Activated naive CD8-positive, alpha-beta T cell (primary cell): ENCODE measurements at regions not wholly inside any gene's neighbourhood (a gene's known extent, or its start where the extent isn't known, plus 50 kb on each side); places are given as distances from the start of the nearest gene placed in this dataset.
A peak's percentile ranks its signal among the peaks of the same experiment; 100 is the strongest.
"Not testable (repeated sequence)": the region's sequence is repeated elsewhere in the genome, so short reads cannot be mapped to it uniquely, and the experiment has no call there.

Source experiments
- H3K27ac Mint-ChIP-seq: one replicate; pipeline ENCODE4 v1.8.0; 2021; ENCODE audit warnings: mixed read lengths
- H3K27me3 Mint-ChIP-seq: one replicate; pipeline ENCODE4 v1.8.0; 2021; ENCODE audit warnings: mixed read lengths
- H3K36me3 Mint-ChIP-seq: one replicate; pipeline ENCODE4 v1.8.0; 2021; ENCODE audit warnings: mixed read lengths
- H3K4me1 Mint-ChIP-seq: one replicate; pipeline ENCODE4 v1.8.0; 2021; ENCODE audit warnings: low read depth, mixed read lengths
- H3K4me3 Mint-ChIP-seq: one replicate; pipeline ENCODE4 v1.8.0; 2021; ENCODE audit warnings: mild to moderate bottlenecking, mixed read lengths
- H3K9me3 Mint-ChIP-seq: one replicate; pipeline ENCODE4 v1.8.0; 2021; ENCODE audit warnings: low read depth, mixed read lengths

DNA sequence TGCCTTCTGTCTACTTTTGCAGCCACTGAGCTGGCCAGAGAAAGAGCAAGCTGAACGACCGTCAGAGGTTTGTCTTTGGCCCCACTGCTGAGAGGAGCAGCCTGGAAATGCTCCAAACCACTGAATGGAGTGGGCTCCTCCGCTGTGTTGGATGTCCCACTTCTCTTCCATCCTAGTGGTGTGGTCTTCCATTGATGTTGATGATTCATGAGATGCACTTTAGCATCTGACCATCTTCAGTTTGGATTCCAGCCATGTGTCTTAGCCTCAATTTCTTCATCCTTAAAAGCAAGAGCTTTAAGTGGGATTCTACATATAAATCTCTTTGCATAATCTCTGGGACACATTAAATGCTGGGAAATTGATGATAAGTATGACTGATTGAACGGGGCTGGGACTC lies 276.9 kb downstream of the SIPA1L2 start:
- peaks cover 13% of the 10 kb centered on the region for H3K27me3 Mint-ChIP-seq

DNA sequence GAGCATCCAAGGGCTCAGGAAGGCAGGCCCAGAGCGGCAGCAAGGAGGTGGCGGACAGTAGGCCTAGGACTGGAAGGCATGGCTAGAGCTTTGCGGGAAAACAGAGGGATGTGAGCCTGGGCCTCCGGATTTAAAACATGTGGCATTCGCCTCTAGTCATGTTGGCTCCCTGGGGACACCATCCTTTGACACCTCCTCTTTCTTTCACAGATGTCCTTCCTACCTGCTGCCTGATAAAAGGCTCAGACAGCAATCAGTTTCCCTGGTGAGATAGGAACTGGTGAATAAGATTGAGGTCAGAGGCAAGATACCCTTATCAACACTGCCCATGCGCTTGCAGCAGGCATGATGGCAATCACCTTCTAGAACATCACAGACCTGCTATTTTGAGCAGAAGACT lies 277.6 kb downstream of the SIPA1L2 start:
- Mint-ChIP-seq H3K4me3 (no peak overlapping the region), H3K27me3 (peaks cover 13% of the 10 kb centered on the region), H3K4me1 (no peaks in the 10 kb centered on the region), H3K27ac (no peak overlapping the region), H3K9me3 (no peaks in the 10 kb centered on the region), H3K36me3 (no peaks in the 10 kb centered on the region)

More for the DNA sequence above, 276.9 kb downstream of the SIPA1L2 start:
- Mint-ChIP-seq H3K27ac (no peak overlapping the region), H3K4me3 (no peak overlapping the region), H3K9me3 (no peaks in the 10 kb centered on the region), H3K4me1 (no peaks in the 10 kb centered on the region), H3K36me3 (no peaks in the 10 kb centered on the region)

DNA sequence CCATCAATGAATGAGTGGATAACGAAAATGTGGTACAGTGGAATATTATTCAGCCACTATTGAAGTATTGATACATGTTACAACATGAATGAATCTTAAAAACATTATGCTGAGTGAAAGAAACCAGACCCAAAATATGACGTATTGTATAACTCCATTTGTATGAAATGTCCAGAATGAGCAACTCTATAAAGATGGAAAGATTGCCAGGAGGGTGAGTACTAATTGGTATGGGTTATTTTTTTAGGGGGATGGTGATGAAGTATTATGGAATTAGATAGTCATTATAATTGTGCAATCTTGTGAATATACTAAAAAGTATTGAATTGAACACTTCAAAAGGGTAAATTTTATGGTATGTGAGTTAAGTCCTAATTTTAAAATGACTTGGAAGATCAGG lies 278.6 kb downstream of the SIPA1L2 start:
- Mint-ChIP-seq H3K4me1 (no peaks in the 10 kb centered on the region), H3K4me3 (no peak overlapping the region), H3K27ac (no peak overlapping the region), H3K9me3 (no peaks in the 10 kb centered on the region), H3K27me3 (peaks cover 13% of the 10 kb centered on the region), H3K36me3 (no peaks in the 10 kb centered on the region)

DNA sequence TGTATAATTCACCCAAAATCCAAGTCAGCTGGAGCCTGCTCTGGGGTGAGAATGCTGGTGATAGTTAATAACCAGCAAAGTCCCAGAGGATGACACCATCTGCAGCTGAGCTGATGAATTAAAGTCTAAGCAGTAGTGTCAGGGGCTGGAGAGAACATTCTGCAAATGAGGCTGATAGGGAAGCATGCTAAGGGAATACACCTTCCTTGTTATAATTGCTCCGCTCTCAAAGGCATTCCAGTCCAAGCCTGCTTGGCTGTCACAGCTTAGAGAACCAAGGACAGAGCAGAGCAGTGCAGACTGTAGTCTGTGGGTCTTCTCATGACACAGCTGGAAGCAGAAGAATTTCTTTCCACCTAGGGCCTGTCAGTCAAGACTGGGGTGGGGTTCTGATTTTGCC lies 283.1 kb downstream of the SIPA1L2 start:
- Mint-ChIP-seq H3K4me3 (no peak overlapping the region), H3K36me3 (no peaks in the 10 kb centered on the region), H3K9me3 (no peaks in the 10 kb centered on the region), H3K27me3 (peaks cover 13% of the 10 kb centered on the region), H3K27ac (no peak overlapping the region), H3K4me1 (no peaks in the 10 kb centered on the region)

DNA sequence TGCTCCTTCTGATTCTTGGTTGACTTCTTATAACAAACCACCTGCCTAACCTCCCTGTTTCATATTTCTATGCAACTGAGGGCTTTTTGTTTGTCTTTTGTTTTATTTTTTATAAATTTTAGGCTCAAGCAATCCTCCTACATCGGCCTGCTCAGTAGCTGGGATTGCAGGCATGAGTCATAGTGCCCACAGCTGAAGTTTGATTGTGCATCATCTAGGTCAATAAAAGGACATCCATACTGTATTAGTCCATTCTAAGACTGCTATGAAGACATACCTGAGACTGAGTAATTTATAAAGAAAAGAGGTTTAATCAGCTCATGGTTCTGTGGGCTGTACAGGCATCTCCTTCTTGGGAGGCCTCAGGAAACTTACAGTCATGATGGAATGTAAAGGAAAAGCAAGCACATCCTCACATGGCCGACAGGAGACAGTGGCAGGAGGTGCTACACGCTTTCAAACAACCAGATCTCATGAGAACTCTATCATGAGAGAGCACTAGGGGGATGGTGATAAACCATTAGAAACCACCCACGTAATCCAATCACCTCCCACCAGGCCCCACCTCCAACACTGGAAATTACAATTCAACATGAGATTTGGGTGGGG lies 285.0 kb downstream of the SIPA1L2 start:
- Mint-ChIP-seq H3K9me3 (no peaks in the 10 kb centered on the region), H3K27ac (no peak overlapping the region), H3K4me1 (no peaks in the 10 kb centered on the region)

DNA sequence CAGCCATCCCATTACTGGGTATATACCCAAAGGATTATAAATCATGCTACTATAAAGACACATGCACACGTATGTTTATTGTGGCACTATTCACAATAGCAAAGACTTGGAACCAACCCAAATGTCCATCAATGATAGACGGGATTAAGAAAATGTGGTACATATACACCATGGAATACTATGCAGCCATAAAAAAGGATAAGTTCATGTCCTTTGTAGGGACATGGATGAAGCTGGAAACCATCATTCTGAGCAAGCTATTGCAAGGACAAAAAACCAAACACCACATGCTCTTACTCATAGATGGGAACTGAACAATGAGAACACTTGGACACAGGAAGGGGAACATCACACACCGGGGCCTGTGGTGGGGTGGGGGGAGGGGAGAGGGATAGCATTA lies 285.7 kb downstream of the SIPA1L2 start:
- not testable (repeated sequence) for H3K27me3 Mint-ChIP-seq, H3K9me3 Mint-ChIP-seq, H3K27ac Mint-ChIP-seq, H3K4me1 Mint-ChIP-seq, H3K4me3 Mint-ChIP-seq, H3K36me3 Mint-ChIP-seq

More for the DNA sequence above, 285.0 kb downstream of the SIPA1L2 start:
- H3K27me3 Mint-ChIP-seq, result peaks cover 11% of the 10 kb centered on the region
- no peaks in the 10 kb centered on the region for H3K36me3 Mint-ChIP-seq
- H3K4me3 Mint-ChIP-seq, result no peak overlapping the region

DNA sequence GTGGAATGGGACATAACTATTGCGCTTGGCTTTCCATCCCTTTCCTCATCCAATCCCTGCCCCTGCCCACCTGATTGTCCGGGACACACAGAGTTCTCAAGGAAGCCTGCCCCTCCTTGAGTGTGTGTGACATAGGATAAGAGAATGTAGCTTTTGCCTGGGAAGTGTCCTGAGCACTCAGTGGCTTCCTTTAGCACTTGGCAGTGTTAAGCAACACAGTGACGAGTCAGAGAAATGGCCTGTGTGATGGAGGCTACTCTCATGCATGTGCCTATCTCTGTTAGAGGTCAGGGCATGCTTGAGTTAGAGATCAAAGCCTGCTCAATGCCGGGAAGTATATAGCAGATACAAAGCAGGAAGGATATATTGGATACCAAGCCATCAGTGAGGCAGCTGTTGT lies 289.5 kb downstream of the SIPA1L2 start:
- no peak overlapping the region for H3K27ac Mint-ChIP-seq
- no peaks in the 10 kb centered on the region for H3K36me3 Mint-ChIP-seq
- peaks cover 11% of the 10 kb centered on the region for H3K27me3 Mint-ChIP-seq
- peaks cover 7% of the 10 kb centered on the region for H3K4me1 Mint-ChIP-seq
- H3K4me3 Mint-ChIP-seq, result no peak overlapping the region
- no peaks in the 10 kb centered on the region for H3K9me3 Mint-ChIP-seq

DNA sequence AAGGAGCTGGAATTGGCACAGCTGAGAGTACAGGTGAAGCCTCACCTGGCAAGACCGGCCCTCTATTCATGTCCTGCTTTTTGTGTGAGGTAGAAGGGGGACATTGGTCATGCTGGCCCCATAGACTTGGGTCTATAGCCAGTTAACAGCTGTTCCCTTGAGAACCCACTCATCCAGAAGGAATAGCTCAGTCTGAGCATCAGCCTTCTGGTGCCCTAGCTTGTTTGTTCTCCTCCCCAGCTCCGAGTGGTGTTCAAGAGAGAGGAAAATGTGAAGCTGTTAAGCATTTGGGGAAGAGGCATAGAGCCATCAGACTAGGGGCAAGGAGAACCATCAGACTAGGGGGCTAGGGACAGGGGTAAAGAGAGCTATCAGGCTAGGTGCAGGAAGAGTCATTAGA lies 290.9 kb downstream of the SIPA1L2 start:
- Mint-ChIP-seq H3K4me3 (no peak overlapping the region), H3K36me3 (no peaks in the 10 kb centered on the region), H3K9me3 (no peaks in the 10 kb centered on the region), H3K4me1 (peaks cover 18% of the 10 kb centered on the region), H3K27ac (no peak overlapping the region), H3K27me3 (peaks cover 11% of the 10 kb centered on the region)

DNA sequence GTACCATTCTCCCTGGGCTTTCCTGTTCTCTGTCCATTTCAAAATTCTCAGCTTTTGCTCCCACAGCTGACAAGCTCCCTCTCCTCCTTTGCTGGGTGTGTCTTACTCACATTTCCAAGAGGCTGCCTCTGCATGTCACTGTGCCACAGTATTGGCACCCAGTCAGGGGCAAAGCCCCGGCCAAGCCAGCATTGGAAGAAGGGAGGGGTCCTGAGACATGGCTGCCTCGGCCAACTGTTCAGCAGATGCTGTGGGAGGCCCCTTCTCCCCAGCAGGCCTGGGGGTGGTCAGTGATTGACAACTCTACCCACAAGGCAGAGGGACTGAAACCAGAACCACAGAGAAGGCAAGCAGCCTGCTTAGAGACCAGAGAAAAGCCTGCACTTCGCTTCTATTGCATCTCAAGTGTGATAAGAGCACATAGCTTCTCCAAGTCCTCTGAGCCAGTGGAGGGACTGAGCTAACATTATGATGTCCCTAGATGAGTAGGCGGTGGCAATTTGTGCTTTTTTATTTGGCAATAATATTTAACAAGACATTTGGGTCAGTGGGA lies 294.1 kb downstream of the SIPA1L2 start:
- H3K27ac Mint-ChIP-seq, result no peak overlapping the region
- peak overlapping the region; percentile 42 for H3K4me3 Mint-ChIP-seq
- H3K4me1 Mint-ChIP-seq, result peaks cover 21% of the 10 kb centered on the region
- H3K36me3 Mint-ChIP-seq, result no peaks in the 10 kb centered on the region
- H3K9me3 Mint-ChIP-seq, result no peaks in the 10 kb centered on the region
- peaks cover 9% of the 10 kb centered on the region for H3K27me3 Mint-ChIP-seq

DNA sequence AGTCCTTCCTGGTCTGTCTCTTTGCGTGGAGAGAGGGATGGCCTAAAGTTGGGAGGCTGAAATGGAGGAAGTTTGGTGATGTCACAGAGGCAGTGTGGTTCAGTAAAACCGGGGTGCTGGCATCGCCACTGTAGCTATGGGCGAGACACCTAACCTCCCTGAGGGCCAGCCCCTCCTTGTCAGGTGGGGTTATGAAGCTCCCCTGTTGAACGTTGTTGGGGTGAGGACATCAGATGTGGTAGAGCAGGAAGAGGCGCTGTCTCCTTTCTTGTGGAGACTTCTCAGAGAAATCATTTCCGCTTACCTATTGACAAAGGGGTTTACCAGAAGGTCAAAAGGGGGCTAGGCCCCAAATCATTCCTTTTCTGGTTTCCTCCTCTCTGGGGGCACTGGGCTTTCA lies 294.7 kb downstream of the SIPA1L2 start:
- no peaks in the 10 kb centered on the region for H3K9me3 Mint-ChIP-seq
- no peak overlapping the region for H3K27ac Mint-ChIP-seq
- H3K27me3 Mint-ChIP-seq, result peaks cover 10% of the 10 kb centered on the region
- peaks cover 21% of the 10 kb centered on the region for H3K4me1 Mint-ChIP-seq
- H3K4me3 Mint-ChIP-seq, result peak overlapping the region; percentile 2
- no peaks in the 10 kb centered on the region for H3K36me3 Mint-ChIP-seq

DNA sequence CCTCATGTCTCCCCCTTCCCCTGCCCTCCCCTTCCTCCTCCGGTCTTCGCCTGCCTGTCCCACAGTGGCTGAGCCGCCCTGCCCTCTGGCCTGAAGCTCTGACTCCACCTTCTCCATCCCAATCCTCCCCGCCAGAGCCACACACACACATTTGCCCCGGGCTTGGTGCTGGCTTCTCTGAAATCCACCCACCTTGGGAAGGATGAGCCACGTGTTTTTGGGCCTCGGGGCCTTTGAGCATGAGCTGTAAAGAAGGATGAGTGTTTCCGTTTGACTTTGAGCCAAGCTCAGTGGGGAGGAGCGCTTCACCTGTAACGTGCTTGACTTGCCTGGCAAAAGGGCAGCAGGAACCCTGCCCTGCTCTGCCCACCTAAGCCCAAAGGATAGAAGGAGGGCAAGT lies 295.1 kb downstream of the SIPA1L2 start:
- Mint-ChIP-seq H3K9me3 (no peaks in the 10 kb centered on the region), H3K27me3 (peaks cover 10% of the 10 kb centered on the region), H3K27ac (no peak overlapping the region), H3K4me1 (peaks cover 21% of the 10 kb centered on the region), H3K36me3 (no peaks in the 10 kb centered on the region), H3K4me3 (no peak overlapping the region)

DNA sequence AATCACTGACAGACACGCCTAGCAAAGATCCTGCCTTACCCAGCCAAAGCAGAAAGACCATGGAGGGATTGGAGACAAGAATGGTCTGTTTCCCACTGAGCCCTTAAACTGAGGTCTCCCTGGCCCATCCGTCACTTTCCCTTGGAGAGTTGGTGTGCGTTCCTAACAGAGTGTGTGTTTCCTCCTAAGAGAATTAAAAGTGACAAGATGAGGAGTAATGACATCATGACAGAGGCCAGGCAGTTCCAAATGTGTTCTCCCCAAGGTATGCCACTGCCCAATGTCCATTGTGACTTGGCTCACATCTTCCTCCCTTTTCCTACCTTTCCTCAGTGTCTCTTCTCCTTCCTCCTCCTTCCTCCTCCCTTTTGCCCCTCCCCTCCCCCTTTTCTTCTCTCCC lies 295.7 kb downstream of the SIPA1L2 start:
- Mint-ChIP-seq H3K4me3 (no peak overlapping the region), H3K9me3 (no peaks in the 10 kb centered on the region), H3K36me3 (no peaks in the 10 kb centered on the region), H3K27me3 (peaks cover 15% of the 10 kb centered on the region), H3K27ac (no peak overlapping the region), H3K4me1 (peaks cover 21% of the 10 kb centered on the region)

DNA sequence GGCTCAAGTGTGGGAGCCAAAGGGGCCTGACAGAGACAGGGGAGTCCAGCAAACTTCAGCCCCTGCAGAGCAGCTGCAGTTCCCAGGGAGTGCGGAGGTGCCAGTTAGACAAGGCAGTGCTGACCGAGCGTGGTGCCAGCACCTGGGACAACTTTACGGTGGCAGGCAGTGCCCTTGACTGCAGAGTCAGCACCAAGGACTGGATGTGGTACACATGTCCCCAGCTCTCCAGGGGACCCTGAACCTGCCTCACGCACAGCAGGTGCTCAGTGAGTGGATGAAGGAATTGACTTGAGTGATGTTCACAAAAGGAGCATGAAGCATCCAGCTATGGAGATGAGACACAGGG lies 296.5 kb downstream of the SIPA1L2 start:
- Mint-ChIP-seq H3K4me3 (no peak overlapping the region), H3K27me3 (peaks cover 15% of the 10 kb centered on the region), H3K27ac (no peak overlapping the region), H3K4me1 (peaks cover 21% of the 10 kb centered on the region), H3K9me3 (no peaks in the 10 kb centered on the region), H3K36me3 (no peaks in the 10 kb centered on the region)

DNA sequence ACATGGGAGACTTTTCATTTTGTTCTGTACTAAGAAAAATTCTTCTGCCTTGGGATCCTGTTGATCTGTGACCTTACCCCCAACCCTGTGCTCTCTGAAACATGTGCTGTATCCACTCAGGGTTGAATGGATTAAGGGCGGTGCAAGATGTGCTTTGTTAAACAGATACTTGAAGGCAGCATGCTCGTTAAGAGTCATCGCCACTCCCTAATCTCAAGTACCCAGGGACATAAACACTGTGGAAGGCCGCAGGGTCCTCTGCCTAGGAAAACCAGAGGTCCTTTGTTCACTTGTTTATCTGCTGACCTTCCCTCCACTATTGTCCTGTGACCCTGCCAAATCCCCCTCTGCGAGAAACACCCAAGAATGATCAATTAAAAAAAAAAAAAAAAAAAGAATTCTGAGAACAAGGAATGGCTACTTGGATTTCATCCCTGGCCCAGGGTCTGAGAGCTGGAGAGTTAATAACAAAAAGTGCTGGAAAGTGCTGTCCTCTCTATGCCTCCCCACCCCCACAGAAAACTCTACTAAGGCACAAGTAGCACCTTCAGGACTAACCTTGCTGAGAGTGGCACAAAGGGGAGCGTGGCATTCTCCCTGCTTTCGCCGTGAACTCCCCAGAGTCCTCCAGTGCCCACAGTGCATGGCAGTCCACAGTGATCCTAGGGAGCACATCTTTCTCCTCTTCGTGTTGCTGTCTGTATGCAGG lies 297.1 kb downstream of the SIPA1L2 start:
- peaks cover 13% of the 10 kb centered on the region for H3K27me3 Mint-ChIP-seq
- not testable (repeated sequence) for H3K9me3 Mint-ChIP-seq

DNA sequence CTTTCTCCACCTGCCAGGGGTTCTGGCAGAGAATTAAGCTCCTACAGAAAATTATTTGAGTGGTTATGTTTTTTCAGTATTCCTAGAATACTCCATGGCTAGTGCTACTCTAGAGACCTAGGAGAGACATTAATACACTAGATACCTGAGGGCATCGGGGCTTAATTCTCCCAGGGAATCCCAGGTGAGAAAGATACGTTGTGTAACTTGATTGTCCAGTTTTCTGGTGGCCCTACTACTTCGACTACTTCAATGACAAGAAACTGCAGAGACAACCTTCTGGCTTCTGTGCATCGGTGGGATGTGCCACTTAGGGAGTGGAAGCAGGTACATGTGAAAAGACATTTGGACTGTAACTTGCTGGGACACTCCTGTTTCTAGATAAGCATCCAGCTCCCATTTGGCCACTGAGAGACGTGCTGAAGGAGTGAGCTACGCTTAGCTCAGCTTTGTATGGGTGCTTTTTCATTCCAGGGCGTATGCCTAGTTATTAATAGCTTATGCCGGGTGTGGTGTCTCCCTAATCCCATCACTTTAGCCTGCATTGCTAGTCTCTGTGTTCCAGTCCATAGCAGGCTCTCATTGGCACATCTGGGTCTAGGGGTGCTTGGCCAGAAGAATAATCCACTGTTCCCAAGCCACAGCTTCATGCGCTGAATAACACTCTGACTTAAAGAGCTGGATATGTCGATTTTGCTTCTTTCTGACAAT lies 300.7 kb downstream of the SIPA1L2 start:
- H3K27me3 Mint-ChIP-seq, result peaks cover 13% of the 10 kb centered on the region
- no peaks in the 10 kb centered on the region for H3K9me3 Mint-ChIP-seq
- H3K27ac Mint-ChIP-seq, result no peak overlapping the region
- H3K4me3 Mint-ChIP-seq, result no peak overlapping the region
- H3K36me3 Mint-ChIP-seq, result no peaks in the 10 kb centered on the region
- H3K4me1 Mint-ChIP-seq, result peaks cover 4% of the 10 kb centered on the region

More for the DNA sequence above, 297.1 kb downstream of the SIPA1L2 start:
- H3K36me3 Mint-ChIP-seq, H3K27ac Mint-ChIP-seq, H3K4me3 Mint-ChIP-seq: not testable (repeated sequence)
- peaks cover 21% of the 10 kb centered on the region for H3K4me1 Mint-ChIP-seq
